Gastroesophageal sphincter (tissue), 3 donors: ENCODE measurements at regions not wholly inside any gene's neighbourhood (a gene's known extent, or its start where the extent isn't known, plus 50 kb on each side); places are given as distances from the start of the nearest gene placed in this dataset.

ENCODE experiments used
- POLR2A ChIP-seq, 2 donors: fragments of 450-650 bp; IDR thresholded peaks; one replicate each; pipeline ENCODE4 v1.6.1; 2017; ENCODE audit warnings: antibody characterized with exemption in 2 of 2, mild to moderate bottlenecking in 2 of 2, moderate library complexity in 1 of 2
- TF ChIP-seq, protein P1 (sequence below), 4 experiments: fragments of 200-600 bp in 2 of 4; fragments of 450-650 bp in 2 of 4; sonication (generic) in 1 of 4; IDR thresholded peaks; one replicate each; pipeline ENCODE4 v1.5.1; 2017 to 2019; ENCODE audit warnings: antibody characterized with exemption in 4 of 4, mild to moderate bottlenecking in 2 of 4, moderate library complexity in 2 of 4

DNA sequence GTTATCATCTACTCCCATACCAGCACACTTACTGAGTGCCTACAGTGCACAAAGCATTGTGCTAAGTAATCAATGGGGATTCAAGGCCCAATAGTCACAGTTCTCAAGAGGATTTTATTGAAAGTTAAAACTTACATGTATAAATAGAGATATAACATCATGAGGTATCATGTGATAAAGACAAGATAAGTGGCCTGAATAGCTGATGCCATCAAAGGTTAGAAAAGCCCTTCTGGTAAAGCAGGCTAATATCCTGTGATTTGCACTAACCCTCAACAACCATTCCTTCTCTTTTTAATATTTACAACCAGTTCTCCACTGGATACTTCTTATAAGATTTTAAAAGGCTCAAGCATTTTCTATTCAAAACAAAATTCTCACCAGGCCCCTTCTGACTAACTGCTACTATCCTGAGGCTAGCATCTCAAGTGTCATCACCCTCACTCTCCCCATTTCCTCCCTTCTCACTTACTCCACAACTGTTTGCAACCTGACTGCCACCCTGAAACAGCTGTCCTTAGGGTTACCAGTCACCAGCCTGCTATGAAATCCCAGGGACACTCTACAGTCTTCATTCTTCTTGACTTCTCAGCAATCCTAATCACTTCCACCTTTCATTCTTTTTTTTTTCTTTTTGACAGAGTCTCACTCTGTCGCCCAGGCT is 377.9 kb downstream of the ENC1 start:
- TF ChIP-seq, protein P1, sequence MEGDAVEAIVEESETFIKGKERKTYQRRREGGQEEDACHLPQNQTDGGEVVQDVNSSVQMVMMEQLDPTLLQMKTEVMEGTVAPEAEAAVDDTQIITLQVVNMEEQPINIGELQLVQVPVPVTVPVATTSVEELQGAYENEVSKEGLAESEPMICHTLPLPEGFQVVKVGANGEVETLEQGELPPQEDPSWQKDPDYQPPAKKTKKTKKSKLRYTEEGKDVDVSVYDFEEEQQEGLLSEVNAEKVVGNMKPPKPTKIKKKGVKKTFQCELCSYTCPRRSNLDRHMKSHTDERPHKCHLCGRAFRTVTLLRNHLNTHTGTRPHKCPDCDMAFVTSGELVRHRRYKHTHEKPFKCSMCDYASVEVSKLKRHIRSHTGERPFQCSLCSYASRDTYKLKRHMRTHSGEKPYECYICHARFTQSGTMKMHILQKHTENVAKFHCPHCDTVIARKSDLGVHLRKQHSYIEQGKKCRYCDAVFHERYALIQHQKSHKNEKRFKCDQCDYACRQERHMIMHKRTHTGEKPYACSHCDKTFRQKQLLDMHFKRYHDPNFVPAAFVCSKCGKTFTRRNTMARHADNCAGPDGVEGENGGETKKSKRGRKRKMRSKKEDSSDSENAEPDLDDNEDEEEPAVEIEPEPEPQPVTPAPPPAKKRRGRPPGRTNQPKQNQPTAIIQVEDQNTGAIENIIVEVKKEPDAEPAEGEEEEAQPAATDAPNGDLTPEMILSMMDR (IDR thresholded peaks at IDR 0.05) = no peak
- no peak for TF ChIP-seq POLR2A (IDR thresholded peaks at IDR 0.05)
